Glutamatergic neuron (in vitro differentiated cells): ENCODE measurements at regions not wholly inside any gene's neighbourhood (a gene's known extent, or its start where the extent isn't known, plus 50 kb on each side); places are given as distances from the start of the nearest gene placed in this dataset.
"Not testable (repeated sequence)": the region's sequence is repeated elsewhere in the genome, so short reads cannot be mapped to it uniquely, and the experiment has no call there.

Experiments used
- DNase-seq: peaks from one replicate; pipeline ENCODE4 v3.0.0; 2022
- H3K27ac Mint-ChIP-seq: one replicate; pipeline ENCODE4 v1.8.0; 2020; ENCODE audit warnings: mild to moderate bottlenecking, mixed read lengths, inconsistent platforms; ENCODE audit not compliant: unreplicated experiment
- H3K27me3 Mint-ChIP-seq: one replicate; pipeline ENCODE4 v1.8.0; 2020; ENCODE audit warnings: mild to moderate bottlenecking, moderate library complexity, mixed read lengths, inconsistent platforms; ENCODE audit not compliant: unreplicated experiment
- H3K36me3 Mint-ChIP-seq: one replicate; pipeline ENCODE4 v1.8.0; 2020; ENCODE audit warnings: mild to moderate bottlenecking, mixed read lengths, inconsistent platforms; ENCODE audit not compliant: unreplicated experiment
- H3K4me1 Mint-ChIP-seq: one replicate; pipeline ENCODE4 v1.8.0; 2020; ENCODE audit warnings: mild to moderate bottlenecking, low read depth, mixed read lengths, inconsistent platforms; ENCODE audit not compliant: unreplicated experiment
- H3K4me3 Mint-ChIP-seq: one replicate; pipeline ENCODE4 v1.8.0; 2020; ENCODE audit warnings: mild to moderate bottlenecking, mixed read lengths, inconsistent platforms; ENCODE audit not compliant: unreplicated experiment
- H3K9me3 Mint-ChIP-seq: one replicate; pipeline ENCODE4 v1.8.0; 2020; ENCODE audit warnings: mild to moderate bottlenecking, moderate library complexity, mixed read lengths, inconsistent platforms; ENCODE audit not compliant: unreplicated experiment
- CTCF ChIP-seq: fragments of 200-600 bp; sonication (generic); IDR thresholded peaks from one replicate; pipeline ENCODE4 v1.5.0; 2021; ENCODE audit not compliant: partially characterized antibody, unreplicated experiment

- no peak overlapping the region for H3K27ac Mint-ChIP-seq
- H3K4me1 Mint-ChIP-seq: peaks cover 3% of the 10 kb centered on the region
- TF ChIP-seq CTCF: no peak
- no peaks in the 10 kb centered on the region for H3K36me3 Mint-ChIP-seq
- DNase-seq: no peak
- H3K27me3 Mint-ChIP-seq: peaks cover 1% of the 10 kb centered on the region
- H3K4me3 Mint-ChIP-seq: no peak overlapping the region
- no peaks in the 10 kb centered on the region for H3K9me3 Mint-ChIP-seq
These were observed 420.6 kb upstream of the PABPC4L start for GRCh38 chr4:134622199-134622598.

GRCh38 chr4:134621715-134622114 lies 420.1 kb upstream of the PABPC4L start:
- not testable (repeated sequence) for H3K4me1 Mint-ChIP-seq, H3K27me3 Mint-ChIP-seq, H3K27ac Mint-ChIP-seq, H3K9me3 Mint-ChIP-seq, DNase-seq, H3K36me3 Mint-ChIP-seq, H3K4me3 Mint-ChIP-seq

- H3K27ac Mint-ChIP-seq: no peak overlapping the region
- TF ChIP-seq CTCF: no peak
- H3K36me3 Mint-ChIP-seq: no peaks in the 10 kb centered on the region
- no peak for DNase-seq
- H3K9me3 Mint-ChIP-seq: no peaks in the 10 kb centered on the region
- no peaks in the 10 kb centered on the region for H3K27me3 Mint-ChIP-seq
- no peaks in the 10 kb centered on the region for H3K4me1 Mint-ChIP-seq
- H3K4me3 Mint-ChIP-seq: no peak overlapping the region
These were observed 409.4 kb upstream of the PABPC4L start for GRCh38 chr4:134610956-134611355.

- no peaks in the 10 kb centered on the region for H3K36me3 Mint-ChIP-seq
- H3K4me1 Mint-ChIP-seq: no peaks in the 10 kb centered on the region
- no peak overlapping the region for H3K27ac Mint-ChIP-seq
- no peak for DNase-seq
- no peaks in the 10 kb centered on the region for H3K27me3 Mint-ChIP-seq
- H3K4me3 Mint-ChIP-seq: no peak overlapping the region
- TF ChIP-seq CTCF: no peak
- H3K9me3 Mint-ChIP-seq: no peaks in the 10 kb centered on the region
These were observed 408.6 kb upstream of the PABPC4L start for GRCh38 chr4:134610172-134610571.

GRCh38 chr4:134601706-134602105 lies 400.1 kb upstream of the PABPC4L start:
- Mint-ChIP-seq H3K27ac (no peak overlapping the region), H3K36me3 (no peaks in the 10 kb centered on the region), H3K27me3 (no peaks in the 10 kb centered on the region), H3K9me3 (no peaks in the 10 kb centered on the region), H3K4me1 (peaks cover 6% of the 10 kb centered on the region), H3K4me3 (no peak overlapping the region)
- no peak for TF ChIP-seq CTCF
- no peak for DNase-seq

- no peak for DNase-seq
- no peak for TF ChIP-seq CTCF
- no peaks in the 10 kb centered on the region for H3K9me3 Mint-ChIP-seq
- H3K4me1 Mint-ChIP-seq: no peaks in the 10 kb centered on the region
- no peak overlapping the region for H3K27ac Mint-ChIP-seq
- H3K36me3 Mint-ChIP-seq: no peaks in the 10 kb centered on the region
- H3K4me3 Mint-ChIP-seq: no peak overlapping the region
- H3K27me3 Mint-ChIP-seq: no peaks in the 10 kb centered on the region
These were observed 389.7 kb upstream of the PABPC4L start for GRCh38 chr4:134591326-134591725.
